ENCODE measurements at regions not wholly inside any gene's neighbourhood (a gene's known extent, or its start where the extent isn't known, plus 50 kb on each side); places are given as distances from the start of the nearest gene placed in this dataset.

GRCh38 chr6:28600245-28600644 is 74.6 kb downstream of the GPX5 start:
- FAIRE-seq (no peak), DNase-seq (ENCODE audit: low read depth) (no peak)
- H3K4me3 ChIP-seq (ENCODE audit: low read depth, low read length) = no peak overlapping the region
- no peak for TF ChIP-seq CTCF (IDR thresholded peaks at IDR 0.05; ENCODE audit: insufficient read depth, low read length, severe bottlenecking)
- no peaks in the 10 kb centered on the region for H3K36me3 ChIP-seq (ENCODE audit: control insufficient read depth, insufficient read depth, low read length)
- no peaks in the 10 kb centered on the region for H3K27me3 ChIP-seq (ENCODE audit: control insufficient read depth, insufficient read depth, low read length)

- DNase-seq (ENCODE audit: low read depth) (no peak), FAIRE-seq (peak; percentile 40)
- no peak overlapping the region for H3K4me3 ChIP-seq (ENCODE audit: low read depth, low read length)
- TF ChIP-seq CTCF (IDR thresholded peaks at IDR 0.05; ENCODE audit: insufficient read depth, low read length, severe bottlenecking) = no peak
- no peaks in the 10 kb centered on the region for H3K27me3 ChIP-seq (ENCODE audit: control insufficient read depth, insufficient read depth, low read length)
- H3K36me3 ChIP-seq (ENCODE audit: control insufficient read depth, insufficient read depth, low read length) = no peaks in the 10 kb centered on the region
These were observed 78.2 kb downstream of the GPX5 start for GRCh38 chr6:28603891-28604290.

- peak; percentile 64 for DNase-seq (ENCODE audit: low read depth)
- no peak for TF ChIP-seq CTCF (IDR thresholded peaks at IDR 0.05; ENCODE audit: insufficient read depth, low read length, severe bottlenecking)
- Histone ChIP-seq H3K36me3 (ENCODE audit: control insufficient read depth, insufficient read depth, low read length) (no peaks in the 10 kb centered on the region), H3K27me3 (ENCODE audit: control insufficient read depth, insufficient read depth, low read length) (no peaks in the 10 kb centered on the region), H3K4me3 (ENCODE audit: low read depth, low read length) (peak overlapping the region; percentile 34)
- FAIRE-seq = no peak
These were observed 81.0 kb downstream of the GPX5 start for GRCh38 chr6:28606424-28607391.

GRCh38 chr6:28607990-28608389 is 82.3 kb downstream of the GPX5 start:
- no peak for FAIRE-seq
- H3K27me3 ChIP-seq (ENCODE audit: control insufficient read depth, insufficient read depth, low read length) = no peaks in the 10 kb centered on the region

GRCh38 chr6:28609672-28610071 is 84.0 kb downstream of the GPX5 start:
- H3K36me3 ChIP-seq (ENCODE audit: control insufficient read depth, insufficient read depth, low read length) = no peaks in the 10 kb centered on the region
- no peak for TF ChIP-seq CTCF (IDR thresholded peaks at IDR 0.05; ENCODE audit: insufficient read depth, low read length, severe bottlenecking)
- DNase-seq (ENCODE audit: low read depth) = no peak
- no peak for FAIRE-seq
- no peaks in the 10 kb centered on the region for H3K27me3 ChIP-seq (ENCODE audit: control insufficient read depth, insufficient read depth, low read length)
- H3K4me3 ChIP-seq (ENCODE audit: low read depth, low read length) = no peak overlapping the region

More at GRCh38 chr6:28607990-28608389, 82.3 kb downstream of the GPX5 start:
- Histone ChIP-seq H3K4me3 (ENCODE audit: low read depth, low read length) (no peak overlapping the region), H3K36me3 (ENCODE audit: control insufficient read depth, insufficient read depth, low read length) (no peaks in the 10 kb centered on the region)
- no peak for TF ChIP-seq CTCF (IDR thresholded peaks at IDR 0.05; ENCODE audit: insufficient read depth, low read length, severe bottlenecking)
- DNase-seq (ENCODE audit: low read depth) = no peak

All from bronchial epithelial cell (primary cell).